Islet of Langerhans (tissue), 1 donor: ENCODE measurements at regions not wholly inside any gene's neighbourhood (a gene's known extent, or its start where the extent isn't known, plus 50 kb on each side); places are given as distances from the start of the nearest gene placed in this dataset.
"Not testable (repeated sequence)": the region's sequence is repeated elsewhere in the genome, so short reads cannot be mapped to it uniquely, and the experiment has no call there.

Source experiments
- FAIRE-seq: peaks from one replicate; lab custom pipeline; 2011; peaks lifted over from hg19 to GRCh38; lab: Jason Lieb, UNC

- FAIRE-seq, result no peak
These were observed 390.2 kb upstream of the TMEFF2 start for GRCh38 chr2:192584976-192585375.

DNA sequence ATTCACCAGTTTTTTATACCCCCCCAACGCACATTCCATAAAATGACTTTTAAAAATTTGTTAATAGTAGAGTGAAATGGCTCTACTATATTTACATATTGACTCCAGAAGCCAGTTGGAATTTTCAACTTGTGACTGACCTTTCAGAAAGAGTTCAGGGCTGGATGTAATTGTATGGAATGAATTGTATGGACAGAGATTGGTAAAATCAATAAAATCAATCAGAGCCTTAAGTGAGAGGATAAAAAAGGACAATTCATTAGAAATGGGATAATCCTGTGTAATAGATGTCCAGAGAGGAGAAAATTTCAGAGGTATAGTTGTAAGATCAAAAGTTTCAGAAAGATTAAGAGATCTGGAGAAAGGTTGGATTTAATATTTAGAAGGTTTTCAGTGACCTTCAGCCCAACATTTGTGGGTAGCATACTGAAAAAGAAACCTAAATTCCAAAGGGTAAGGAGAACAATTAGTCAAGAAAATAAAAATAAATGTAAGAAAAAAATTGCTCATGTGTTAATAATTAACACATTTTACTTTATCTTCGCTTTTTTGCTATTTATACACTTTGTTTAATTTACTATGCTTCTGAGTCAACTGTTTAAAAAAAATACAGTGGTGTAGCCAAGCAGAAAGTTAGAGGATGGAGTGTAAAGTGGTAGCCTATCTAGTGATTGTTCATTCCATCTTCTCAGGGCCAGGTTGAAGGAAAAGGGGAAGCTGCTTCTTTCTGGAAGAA lies 385.4 kb upstream of the TMEFF2 start:
- no peak for FAIRE-seq

DNA sequence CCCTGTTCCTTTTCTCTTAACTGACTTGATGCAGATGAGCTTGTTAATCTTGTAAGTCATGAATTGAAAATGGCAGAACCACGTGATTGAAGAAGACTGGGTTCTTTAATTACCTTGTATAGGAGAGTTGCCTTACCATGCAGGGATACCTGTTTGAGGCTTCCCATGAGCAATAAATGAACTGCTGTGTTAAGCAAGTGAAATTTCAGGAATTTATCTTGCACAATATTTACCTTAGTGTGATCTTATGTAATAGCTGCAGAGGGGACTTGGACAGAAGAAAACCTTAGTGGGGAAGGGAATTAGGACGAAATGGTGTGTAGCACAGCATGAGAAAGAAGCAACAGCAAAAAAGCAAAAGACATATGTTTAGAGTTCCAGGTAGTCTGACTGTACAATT lies 384.0 kb upstream of the TMEFF2 start:
- FAIRE-seq, result no peak

GRCh38 chr2:192577706-192578105 lies 383.0 kb upstream of the TMEFF2 start:
- FAIRE-seq, result no peak

- FAIRE-seq, result no peak
These were observed 379.8 kb upstream of the TMEFF2 start for GRCh38 chr2:192574552-192574951.

- FAIRE-seq, result no peak
These were observed 376.9 kb upstream of the TMEFF2 start for GRCh38 chr2:192571636-192572035.

GRCh38 chr2:192570788-192571187 lies 376.1 kb upstream of the TMEFF2 start:
- no peak for FAIRE-seq

DNA sequence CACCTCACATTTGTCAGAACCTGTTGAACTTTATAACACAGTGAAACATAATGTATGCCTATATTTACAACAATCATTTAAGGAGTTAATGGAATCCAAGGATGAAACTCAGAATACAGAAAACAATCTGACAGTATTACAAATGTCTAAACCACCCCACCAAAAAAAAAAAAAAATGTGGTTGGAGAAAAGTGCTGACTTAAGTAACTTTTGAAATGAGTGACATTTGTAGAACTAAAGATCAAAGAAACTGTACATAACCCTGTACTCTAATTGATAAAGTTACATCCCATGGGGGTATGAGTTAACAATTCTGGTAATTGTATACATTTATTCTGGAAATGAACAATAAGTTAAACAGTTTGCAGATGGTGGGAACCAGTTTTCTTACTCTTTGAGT lies 372.1 kb upstream of the TMEFF2 start:
- no peak for FAIRE-seq

- FAIRE-seq, result no peak
These were observed 365.6 kb upstream of the TMEFF2 start for GRCh38 chr2:192560326-192560725.

GRCh38 chr2:192559587-192559986 lies 364.9 kb upstream of the TMEFF2 start:
- no peak for FAIRE-seq

GRCh38 chr2:192558637-192559036 lies 363.9 kb upstream of the TMEFF2 start:
- FAIRE-seq, result no peak

DNA sequence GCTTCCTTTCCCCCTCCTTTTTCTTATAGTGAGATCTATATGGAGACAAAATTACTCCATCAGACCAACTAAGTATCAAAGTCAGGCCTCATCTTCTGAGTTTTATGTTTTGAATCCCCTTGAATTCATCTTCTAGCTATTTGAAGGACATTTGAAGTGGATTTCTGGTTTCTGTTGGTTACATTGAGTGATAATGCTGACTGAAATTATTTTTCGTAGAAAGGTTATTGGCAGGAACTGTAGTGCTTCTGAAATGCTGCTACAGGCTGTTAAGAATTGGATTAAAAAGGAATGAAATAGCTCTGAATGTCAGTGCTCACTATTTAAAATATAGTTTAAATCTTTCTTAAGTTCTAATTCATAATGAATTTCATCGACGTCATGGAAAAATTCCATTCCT lies 361.0 kb upstream of the TMEFF2 start:
- FAIRE-seq, result no peak

DNA sequence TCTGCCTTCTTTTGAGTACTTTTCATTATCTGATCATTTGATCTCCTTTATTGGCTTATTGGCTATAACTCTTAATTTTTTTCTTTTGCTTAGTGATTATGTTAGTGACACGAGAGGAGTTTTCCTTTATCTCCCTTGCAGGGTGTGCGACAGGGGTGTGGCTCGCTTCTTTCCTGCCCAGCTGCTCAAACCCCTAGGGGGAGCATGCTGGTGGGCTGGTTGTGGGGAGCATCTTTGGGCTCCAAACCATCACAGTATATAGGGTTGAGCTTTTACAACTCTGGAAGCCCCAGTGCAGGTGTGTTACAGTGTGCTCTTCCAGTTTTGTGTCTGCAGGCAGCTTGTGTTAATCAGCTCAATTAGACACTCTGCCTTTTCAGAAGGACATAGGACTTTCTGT lies 357.0 kb upstream of the TMEFF2 start:
- FAIRE-seq, result no peak

DNA sequence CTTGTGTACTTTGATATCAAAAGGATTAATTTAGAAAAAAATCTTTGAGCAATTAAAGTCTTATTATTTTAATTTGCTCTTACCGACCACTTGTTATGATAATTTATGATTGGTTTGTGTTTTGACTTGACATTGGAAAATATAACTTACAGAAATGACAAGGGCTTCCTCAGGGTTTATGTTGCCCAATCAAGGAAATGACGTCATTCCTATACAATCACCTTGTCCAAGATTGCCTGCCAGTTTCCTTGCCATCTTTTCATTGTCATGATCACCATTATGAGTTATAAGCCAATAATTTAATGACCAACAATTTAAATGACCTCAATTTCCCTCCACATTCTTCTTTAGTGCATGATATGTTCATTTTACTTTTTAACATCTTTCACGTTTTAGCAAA lies 351.8 kb upstream of the TMEFF2 start:
- no peak for FAIRE-seq

GRCh38 chr2:192544371-192544955 lies 349.7 kb upstream of the TMEFF2 start:
- no peak for FAIRE-seq

GRCh38 chr2:192542148-192543066 lies 347.7 kb upstream of the TMEFF2 start:
- FAIRE-seq, result not testable (repeated sequence)

DNA sequence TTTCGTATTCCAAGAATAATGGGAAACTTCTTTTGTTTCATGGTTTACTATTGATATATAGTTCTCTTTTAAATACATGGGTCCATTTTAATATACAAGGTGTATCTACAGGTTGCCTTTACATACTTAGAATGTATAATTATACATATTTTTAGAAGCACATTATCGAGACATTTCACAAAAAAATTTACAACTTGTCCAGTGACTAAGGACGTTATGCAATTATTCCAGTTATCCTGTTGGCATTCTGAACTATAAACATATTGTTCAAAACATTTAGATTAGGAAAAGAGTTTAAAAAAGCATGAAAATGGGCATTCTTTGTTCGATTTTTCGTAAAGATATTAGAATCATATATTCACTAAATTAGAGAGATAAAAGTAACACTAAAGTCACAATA lies 344.6 kb upstream of the TMEFF2 start:
- no peak for FAIRE-seq

GRCh38 chr2:192536922-192537624 lies 342.3 kb upstream of the TMEFF2 start:
- FAIRE-seq, result peak; percentile 47

- FAIRE-seq, result no peak
These were observed 341.5 kb upstream of the TMEFF2 start for GRCh38 chr2:192535956-192536921.

- FAIRE-seq, result no peak
These were observed 339.3 kb upstream of the TMEFF2 start for GRCh38 chr2:192534072-192534471.

DNA sequence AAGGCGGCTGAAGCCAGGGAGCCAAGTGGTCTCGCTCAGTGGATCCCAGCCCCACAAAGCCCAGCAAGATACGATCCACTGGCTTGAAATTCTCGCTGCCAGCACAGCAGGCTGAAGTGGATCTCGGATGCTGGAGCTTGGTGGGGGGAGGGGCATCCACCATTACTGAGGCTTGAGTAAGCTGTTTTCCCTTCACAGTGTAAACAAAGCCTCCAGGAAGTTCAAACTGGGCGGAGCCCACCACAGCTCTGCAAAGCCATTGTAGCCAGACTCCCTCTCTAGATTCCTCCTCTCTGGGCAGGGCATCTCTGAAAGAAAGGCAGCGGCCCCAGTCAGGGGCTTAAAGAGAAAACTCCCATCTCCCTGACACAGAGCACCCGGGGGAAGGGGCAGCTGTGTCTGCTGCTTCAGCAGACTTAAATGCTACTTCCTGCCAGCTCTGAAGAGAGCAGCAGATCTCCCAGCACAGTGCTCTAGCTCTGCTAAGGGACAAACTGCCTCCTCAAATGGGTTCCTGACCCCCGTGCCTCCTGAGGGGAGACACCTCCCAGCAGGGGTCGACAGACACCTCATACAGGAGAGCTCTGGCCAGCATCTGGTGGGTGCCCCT lies 330.0 kb upstream of the TMEFF2 start:
- FAIRE-seq, result not testable (repeated sequence)
